GM18868 (cell line): ENCODE measurements at regions not wholly inside any gene's neighbourhood (a gene's known extent, or its start where the extent isn't known, plus 50 kb on each side); places are given as distances from the start of the nearest gene placed in this dataset.
"Not testable (repeated sequence)": the region's sequence is repeated elsewhere in the genome, so short reads cannot be mapped to it uniquely, and the experiment has no call there.

Experiments
- ATAC-seq: cut with Tn5 transposase; IDR thresholded peaks from one replicate; pipeline ENCODE4 v1.9.1; 2021; ENCODE audit warnings: mild to moderate bottlenecking, moderate library complexity; ENCODE audit not compliant: unreplicated experiment

- ATAC-seq, result not testable (repeated sequence)
These were observed 79.5 kb upstream of the ABCD2 start for GRCh38 chr12:39699079-39699478.

GRCh38 chr12:39697108-39697507 is 77.5 kb upstream of the ABCD2 start:
- no peak for ATAC-seq

GRCh38 chr12:39692258-39692853 is 72.8 kb upstream of the ABCD2 start:
- peak; percentile 68 for ATAC-seq

- no peak for ATAC-seq
These were observed 66.5 kb upstream of the ABCD2 start for GRCh38 chr12:39685854-39686657.

- ATAC-seq, result no peak
These were observed 63.3 kb upstream of the ABCD2 start for GRCh38 chr12:39682689-39683477.

GRCh38 chr12:39675263-39675662 is 55.7 kb upstream of the ABCD2 start:
- no peak for ATAC-seq

- ATAC-seq, result no peak
These were observed 53.4 kb upstream of the ABCD2 start for GRCh38 chr12:39672976-39673375.

GRCh38 chr12:39671898-39672875 is 52.6 kb upstream of the ABCD2 start:
- ATAC-seq, result no peak

- not testable (repeated sequence) for ATAC-seq
These were observed 49.9 kb upstream of the ABCD2 start for GRCh38 chr12:39669539-39669938.
